H9 (cell line): ENCODE measurements at regions not wholly inside any gene's neighbourhood (a gene's known extent, or its start where the extent isn't known, plus 50 kb on each side); places are given as distances from the start of the nearest gene placed in this dataset.

ENCODE experiments used
- DNase-seq: peaks from one replicate; pipeline ENCODE4 v3.0.0-alpha.2; 2017
- H2AFZ ChIP-seq: one replicate; pipeline ENCODE4 v1.6.1; 2013; ENCODE audit warnings: mild to moderate bottlenecking, low read length, control low read depth, moderate library complexity
- H2AK5ac ChIP-seq: 2 replicates; pipeline ENCODE4 v1.6.1; 2013; ENCODE audit warnings: low read length, control low read depth, mixed read lengths; ENCODE audit not compliant: insufficient read length
- H2BK120ac ChIP-seq: one replicate; pipeline ENCODE4 v1.6.1; 2013; ENCODE audit warnings: low read depth, mild to moderate bottlenecking, low read length, control low read depth, inconsistent platforms; ENCODE audit not compliant: poor library complexity, severe bottlenecking
- H2BK12ac ChIP-seq: 2 replicates; pipeline ENCODE4 v1.6.1; 2013; ENCODE audit warnings: low read length, control low read depth, mixed read lengths, low read depth; ENCODE audit not compliant: insufficient read length
- H2BK15ac ChIP-seq: 2 replicates; pipeline ENCODE4 v1.6.1; 2013; ENCODE audit warnings: low read depth, low read length, control low read depth
- H2BK20ac ChIP-seq: one replicate; pipeline ENCODE4 v1.6.1; 2013; ENCODE audit warnings: low read depth, mild to moderate bottlenecking, low read length, control low read depth, inconsistent platforms; ENCODE audit not compliant: poor library complexity, severe bottlenecking
- H2BK5ac ChIP-seq: 2 replicates; pipeline ENCODE4 v1.6.1; 2013; ENCODE audit warnings: low read length, control low read depth, mixed read lengths; ENCODE audit not compliant: insufficient read length
- H3K14ac ChIP-seq: 2 replicates; pipeline ENCODE4 v1.6.1; 2013; ENCODE audit warnings: low read length, control low read depth; ENCODE audit not compliant: insufficient read depth
- H3K18ac ChIP-seq: 2 replicates; pipeline ENCODE4 v1.6.1; 2013; ENCODE audit warnings: low read depth, mild to moderate bottlenecking, mixed read lengths, low read length, control low read depth; ENCODE audit not compliant: insufficient read length
- H3K23ac ChIP-seq: 2 replicates; pipeline ENCODE4 v1.6.1; 2013; ENCODE audit warnings: low read length, control low read depth, mixed read lengths, low read depth; ENCODE audit not compliant: insufficient read length
- H3K23me2 ChIP-seq: 2 replicates; pipeline ENCODE4 v1.6.1; 2013; ENCODE audit warnings: low read depth, mild to moderate bottlenecking, mixed read lengths, low read length, control low read depth; ENCODE audit not compliant: insufficient read length, poor library complexity, severe bottlenecking
- H3K27ac ChIP-seq: 2 replicates; pipeline ENCODE4 v1.5.1; 2013; ENCODE audit warnings: low read length, control low read depth, mixed read lengths, low read depth; ENCODE audit not compliant: insufficient read length
- H3K27me3 ChIP-seq: 2 replicates; pipeline ENCODE4 v1.6.1; 2013; ENCODE audit warnings: low read length, control low read depth, inconsistent platforms; ENCODE audit not compliant: insufficient read depth
- H3K4ac ChIP-seq: 2 replicates; pipeline ENCODE4 v1.6.1; 2013; ENCODE audit warnings: low read depth, mild to moderate bottlenecking, control low read depth, inconsistent platforms, low read length, moderate library complexity
- H3K4me1 ChIP-seq: 2 replicates; pipeline ENCODE4 v1.6.1; 2013; ENCODE audit warnings: low read length, control low read depth, inconsistent platforms; ENCODE audit not compliant: insufficient read depth
- H3K4me2 ChIP-seq: 2 replicates; pipeline ENCODE4 v1.6.1; 2013; ENCODE audit warnings: low read length, control low read depth, mixed read lengths; ENCODE audit not compliant: insufficient read length, insufficient read depth
- H3K56ac ChIP-seq: 2 replicates; pipeline ENCODE4 v1.6.1; 2013; ENCODE audit warnings: low read depth, mild to moderate bottlenecking, mixed read lengths, low read length, control low read depth; ENCODE audit not compliant: insufficient read length
- H3K79me1 ChIP-seq: 2 replicates; pipeline ENCODE4 v1.6.1; 2013; ENCODE audit warnings: low read depth, mild to moderate bottlenecking, moderate library complexity, low read length, control low read depth, inconsistent platforms; ENCODE audit not compliant: insufficient read depth, poor library complexity, severe bottlenecking
- H3K79me2 ChIP-seq: 2 replicates; pipeline ENCODE4 v1.6.1; 2013; ENCODE audit warnings: low read length, control low read depth, inconsistent platforms; ENCODE audit not compliant: insufficient read depth
- H3K9ac ChIP-seq: 2 replicates; pipeline ENCODE4 v1.6.1; 2013; ENCODE audit warnings: low read length, control low read depth, mixed read lengths; ENCODE audit not compliant: insufficient read length; ENCODE audit errors: extremely low read depth
- H3K9me3 ChIP-seq: one replicate; pipeline ENCODE4 v1.6.1; 2013; ENCODE audit warnings: low read depth, low read length, inconsistent platforms; ENCODE audit not compliant: control insufficient read depth
- H3T11ph ChIP-seq: one replicate; pipeline ENCODE4 v1.6.1; 2013; ENCODE audit warnings: mild to moderate bottlenecking, low read length, control low read depth, inconsistent platforms
- H4K20me1 ChIP-seq: one replicate; pipeline ENCODE4 v1.6.1; 2013; ENCODE audit not compliant: control insufficient read depth, insufficient read length, insufficient read depth
- H4K5ac ChIP-seq: 2 replicates; pipeline ENCODE4 v1.6.1; 2013; ENCODE audit warnings: low read depth, mild to moderate bottlenecking, mixed read lengths, low read length, control low read depth; ENCODE audit not compliant: insufficient read length
- H4K8ac ChIP-seq: replicated peaks from 2 replicates; pipeline ENCODE4 v1.6.1; 2013; ENCODE audit warnings: low read length, control low read depth, mixed read lengths, low read depth; ENCODE audit not compliant: insufficient read length
- H4K91ac ChIP-seq: 2 replicates; pipeline ENCODE4 v1.6.1; 2013; ENCODE audit warnings: low read depth, mild to moderate bottlenecking, moderate library complexity, mixed read lengths, low read length, control low read depth; ENCODE audit not compliant: insufficient read length
- H3K27ac Mint-ChIP-seq, 3 experiments: 2 replicates in 2 of 3; 3 replicates in 1 of 3; pipeline ENCODE4 v1.8.0; 2020 to 2021; ENCODE audit warnings: mixed read lengths in 3 of 3, mild to moderate bottlenecking in 1 of 3, moderate library complexity in 1 of 3
- H3K27me3 Mint-ChIP-seq: 2 replicates; pipeline ENCODE4 v1.8.0; 2021; ENCODE audit warnings: low read depth, mild to moderate bottlenecking, moderate library complexity, mixed read lengths
- H3K36me3 Mint-ChIP-seq, 3 experiments: 2 replicates in 2 of 3; 3 replicates in 1 of 3; pipeline ENCODE4 v1.8.0; 2020 to 2021; ENCODE audit warnings: low read depth in 3 of 3, mixed read lengths in 3 of 3; ENCODE audit not compliant: insufficient read depth in 1 of 3
- H3K4me1 Mint-ChIP-seq, 2 experiments: 2 replicates each; pipeline ENCODE4 v1.8.0; 2020; ENCODE audit warnings: mixed read lengths in 2 of 2
- H3K4me3 Mint-ChIP-seq, 2 experiments: 2 replicates in 1 of 2; 3 replicates in 1 of 2; pipeline ENCODE4 v1.8.0; 2020 to 2021; ENCODE audit warnings: mild to moderate bottlenecking in 2 of 2, mixed read lengths in 2 of 2, moderate library complexity in 1 of 2
- H3K9me3 Mint-ChIP-seq, 2 experiments: 2 replicates in 1 of 2; 3 replicates in 1 of 2; pipeline ENCODE4 v1.8.0; 2020; ENCODE audit warnings: mild to moderate bottlenecking in 2 of 2, mixed read lengths in 2 of 2, moderate library complexity in 1 of 2
- CTCF ChIP-seq: fragments of 200-600 bp; sonication (generic); conservative IDR thresholded peaks from 3 replicates; pipeline ENCODE4 v1.8.0; 2021; ENCODE audit warnings: antibody characterized with exemption, mild to moderate bottlenecking
- WGBS: extraction: QIAGEN DNeasy Blood & Tissue Kit; methylation state at CpG from one replicate; pipeline ENCODE4 v1.1.7; 2013; ENCODE audit warnings: missing lambda C conversion rate, low lambda C conversion rate, mixed read lengths; ENCODE audit not compliant: insufficient read length; ENCODE audit errors: extremely low coverage; 5-methylcytosine and 5-hydroxymethylcytosine counted together

GRCh38 chr21:21864321-21864840 lies 866.2 kb downstream of the NCAM2 start:
- Mint-ChIP-seq H3K9me3 (no peaks in the 10 kb centered on the region; a peak in 1 of 5 replicates), H3K4me3 (no peak overlapping the region), H3K27ac (no peak overlapping the region), H3K36me3 (no peaks in the 10 kb centered on the region; a peak in 1 of 7 replicates), H3K4me1 (peaks cover 14 to 15% of the 10 kb centered on the region in 2 experiments), H3K27me3 (no peaks in the 10 kb centered on the region)
- H4K5ac ChIP-seq: no peak overlapping the region
- no peaks in the 10 kb centered on the region for H3K79me1 ChIP-seq
- H2AK5ac ChIP-seq: no peak overlapping the region
- H3T11ph ChIP-seq: no peak overlapping the region
- H3K23ac ChIP-seq: no peak overlapping the region
- H3K79me2 ChIP-seq: no peaks in the 10 kb centered on the region
- H2BK120ac ChIP-seq: no peak overlapping the region
- no peak overlapping the region for H3K4ac ChIP-seq
- H2BK5ac ChIP-seq: no peak overlapping the region
- no peak overlapping the region for H4K91ac ChIP-seq
- no peak overlapping the region for H3K4me2 ChIP-seq
- H3K27ac ChIP-seq: no peak overlapping the region
- DNase-seq: no peak
- no peak overlapping the region for H2BK20ac ChIP-seq
- H3K9ac ChIP-seq: no peak overlapping the region
- no peak overlapping the region for H3K56ac ChIP-seq
- no peak overlapping the region for H3K18ac ChIP-seq
- H4K20me1 ChIP-seq: no peaks in the 10 kb centered on the region
- no peak for TF ChIP-seq CTCF
- no peaks in the 10 kb centered on the region for H3K9me3 ChIP-seq
- no peaks in the 10 kb centered on the region for H3K4me1 ChIP-seq
- no peak overlapping the region for H3K14ac ChIP-seq
- WGBS: no CpG with 5 or more reads among the region's 4 CpGs
- H4K8ac ChIP-seq: no peak overlapping the region
- H3K27me3 ChIP-seq: no peaks in the 10 kb centered on the region
- no peaks in the 10 kb centered on the region for H3K23me2 ChIP-seq
- H2BK15ac ChIP-seq: no peak overlapping the region
- H2AFZ ChIP-seq: no peak overlapping the region
- H2BK12ac ChIP-seq: no peak overlapping the region
